Activated CD4-positive, alpha-beta T cell treated with anti-CD3 and anti-CD28 coated beads, Interleukin-2, amount 10 ng/mL, durations not matched to agents 24 days and 14 days (primary cell): ENCODE measurements at regions not wholly inside any gene's neighbourhood (a gene's known extent, or its start where the extent isn't known, plus 50 kb on each side); places are given as distances from the start of the nearest gene placed in this dataset.
A peak's percentile ranks its signal among the peaks of the same experiment; 100 is the strongest.
"Not testable (repeated sequence)": the region's sequence is repeated elsewhere in the genome, so short reads cannot be mapped to it uniquely, and the experiment has no call there.

Experiments used
- DNase-seq: peaks from one replicate; pipeline ENCODE4 v3.0.0; 2022
- H3K27ac Mint-ChIP-seq: one replicate; pipeline ENCODE4 v1.8.0; 2022; ENCODE audit warnings: mild to moderate bottlenecking, mixed read lengths
- H3K27me3 Mint-ChIP-seq: one replicate; pipeline ENCODE4 v1.8.0; 2022; ENCODE audit warnings: mixed read lengths
- H3K36me3 Mint-ChIP-seq: one replicate; pipeline ENCODE4 v1.8.0; 2022; ENCODE audit warnings: low read depth, mild to moderate bottlenecking, mixed read lengths
- H3K4me1 Mint-ChIP-seq: one replicate; pipeline ENCODE4 v1.8.0; 2021; ENCODE audit warnings: mixed read lengths
- H3K4me3 Mint-ChIP-seq: one replicate; pipeline ENCODE4 v1.8.0; 2022; ENCODE audit warnings: mild to moderate bottlenecking, moderate library complexity, mixed read lengths
- H3K9me3 Mint-ChIP-seq: one replicate; pipeline ENCODE4 v1.8.0; 2021; ENCODE audit warnings: mixed read lengths
- intact Hi-C: fragments of 100-400 bp; cut with micrococcal nuclease; formaldehyde crosslinking; loops from one replicate; pipeline ENCODE4 v1.15.1; 2023

- H3K4me3 Mint-ChIP-seq = no peak overlapping the region
Observed at GRCh38 chr10:33010132-33011037, 52.4 kb upstream of the ITGB1 start.

GRCh38 chr10:33009244-33010131, 51.5 kb upstream of the ITGB1 start:
- no peak for DNase-seq
- peak overlapping the region; percentile 10 for H3K27ac Mint-ChIP-seq
- no peaks in the 10 kb centered on the region for H3K9me3 Mint-ChIP-seq
- H3K27me3 Mint-ChIP-seq = peaks cover 11% of the 10 kb centered on the region
- intact Hi-C loops = loop anchor here (2.0 to 5.0 kb wide), 4 partner anchors 29 to 631 kb away; partner anchors contain the start of gene CCDC7
- H3K36me3 Mint-ChIP-seq = no peaks in the 10 kb centered on the region
- H3K4me1 Mint-ChIP-seq = peaks cover 19% of the 10 kb centered on the region
- H3K4me3 Mint-ChIP-seq = no peak overlapping the region

More at GRCh38 chr10:33010132-33011037, 52.4 kb upstream of the ITGB1 start:
- no peaks in the 10 kb centered on the region for H3K9me3 Mint-ChIP-seq
- no peak overlapping the region for H3K27ac Mint-ChIP-seq
- no peaks in the 10 kb centered on the region for H3K36me3 Mint-ChIP-seq
- intact Hi-C loops = no loop called here
- no peak for DNase-seq
- peaks cover 11% of the 10 kb centered on the region for H3K27me3 Mint-ChIP-seq
- H3K4me1 Mint-ChIP-seq = peaks cover 17% of the 10 kb centered on the region

GRCh38 chr10:33008499-33009243, 50.6 kb upstream of the ITGB1 start:
- Mint-ChIP-seq H3K36me3 (no peaks in the 10 kb centered on the region), H3K4me1 (peaks cover 19% of the 10 kb centered on the region), H3K27me3 (peaks cover 11% of the 10 kb centered on the region), H3K27ac (peak overlapping the region; percentile 45), H3K9me3 (no peaks in the 10 kb centered on the region), H3K4me3 (peak overlapping the region; percentile 79)
- intact Hi-C loops = loop anchor here (1.0 to 5.0 kb wide), 8 partner anchors 28 to 630 kb away; partner anchors contain the start of gene CCDC7
- peak; percentile 88 for DNase-seq

- not testable (repeated sequence) for H3K27ac Mint-ChIP-seq, H3K36me3 Mint-ChIP-seq, H3K4me3 Mint-ChIP-seq, DNase-seq, H3K9me3 Mint-ChIP-seq
- intact Hi-C loops = loop anchor here (1.0 to 5.0 kb wide), 8 partner anchors 27 to 629 kb away; partner anchors contain the start of gene CCDC7
- peaks cover 19% of the 10 kb centered on the region for H3K4me1 Mint-ChIP-seq
- peaks cover 11% of the 10 kb centered on the region for H3K27me3 Mint-ChIP-seq
Observed at GRCh38 chr10:33007731-33008381, 49.8 kb upstream of the ITGB1 start.
